Thyroid gland (tissue), 4 donors: ENCODE measurements at regions not wholly inside any gene's neighbourhood (a gene's known extent, or its start where the extent isn't known, plus 50 kb on each side); places are given as distances from the start of the nearest gene placed in this dataset.

Experiments used
- DNase-seq, 2 donors: peaks; one replicate each; pipeline ENCODE4 v3.0.0-alpha.2; 2019
- H3K27ac ChIP-seq, 3 donors: fragments of 200-600 bp; sonication (generic); 1 replicate in 2 of 3; 2 replicates in 1 of 3; pipeline ENCODE4 v1.5.1; 2016 to 2019; ENCODE audit warnings: mild to moderate bottlenecking in 1 of 3, moderate library complexity in 1 of 3
- H3K27me3 ChIP-seq: fragments of 200-600 bp; sonication (generic); one replicate; pipeline ENCODE4 v1.5.1; 2019
- H3K36me3 ChIP-seq, 2 donors: fragments of 200-600 bp; sonication (generic); one replicate each; pipeline ENCODE4 v1.5.1; 2016 to 2019
- H3K4me1 ChIP-seq, 2 donors: fragments of 200-600 bp; sonication (generic); one replicate each; pipeline ENCODE4 v1.5.1; 2017 to 2019
- H3K4me3 ChIP-seq, 3 donors: fragments of 200-600 bp; sonication (generic); replicated peaks in 1 of 3; 1 replicate in 2 of 3; 2 replicates in 1 of 3; pipeline ENCODE4 v1.5.1; 2016; ENCODE audit warnings: mild to moderate bottlenecking in 1 of 3
- H3K9me3 ChIP-seq: fragments of 200-600 bp; sonication (generic); one replicate; pipeline ENCODE4 v1.5.1; 2017
- POLR2A ChIP-seq, 2 donors: fragments of 450-650 bp; IDR thresholded peaks; one replicate each; pipeline ENCODE4 v1.6.1; 2017; ENCODE audit warnings: antibody characterized with exemption in 2 of 2, mild to moderate bottlenecking in 2 of 2, moderate library complexity in 1 of 2
- WGBS, 2 donors: methylation state at CpG; one replicate each; pipeline ENCODE4 v1.1.5; 2017; 5-methylcytosine and 5-hydroxymethylcytosine counted together
- intact Hi-C: fragments of 100-400 bp; cut with DNase I; formaldehyde crosslinking; loops from one replicate; pipeline ENCODE4 v1.15.1; 2023
- TF ChIP-seq, protein P1 (sequence below), 6 experiments: fragments of 200-600 bp in 3 of 6; fragments of 450-650 bp in 3 of 6; sonication (generic) in 3 of 6; IDR thresholded peaks; one replicate each; pipeline ENCODE4 v1.5.1; 2016 to 2019; ENCODE audit warnings: antibody characterized with exemption in 6 of 6, mild to moderate bottlenecking in 2 of 6, inconsistent platforms in 1 of 6, moderate library complexity in 1 of 6

DNA sequence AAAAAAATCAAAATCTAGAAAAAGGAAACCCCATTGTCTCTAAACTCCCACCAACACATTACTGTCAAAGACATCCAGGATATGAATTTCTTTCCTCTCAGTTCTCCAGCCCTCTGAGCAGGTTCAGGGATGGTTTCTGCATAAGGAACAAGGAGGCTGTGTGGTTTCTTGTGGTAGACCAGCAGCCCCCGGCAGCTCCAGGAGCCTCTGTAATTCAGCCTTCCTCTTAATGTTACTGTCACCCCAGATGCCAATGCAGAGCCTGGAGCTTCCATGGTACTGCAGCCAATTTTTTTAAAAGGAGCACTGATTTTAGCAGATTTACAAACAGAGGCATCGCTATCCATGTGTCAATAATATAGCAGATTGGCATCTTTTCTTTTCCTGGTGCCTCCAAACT, 100.6 kb upstream of the FAM216B start:
- no peak for DNase-seq
- Histone ChIP-seq H3K4me1 (no peaks in the 10 kb centered on the region), H3K4me3 (no peak overlapping the region), H3K27ac (no peak overlapping the region), H3K27me3 (no peaks in the 10 kb centered on the region), H3K9me3 (no peaks in the 10 kb centered on the region), H3K36me3 (no peaks in the 10 kb centered on the region)
- WGBS, 2 donors, result 46 to 75% methylated on average over 2 of the region's 2 CpGs
- intact Hi-C loops, result no loop called here
- TF ChIP-seq POLR2A (IDR thresholded peaks at IDR 0.05), result no peak
- TF ChIP-seq, protein P1, sequence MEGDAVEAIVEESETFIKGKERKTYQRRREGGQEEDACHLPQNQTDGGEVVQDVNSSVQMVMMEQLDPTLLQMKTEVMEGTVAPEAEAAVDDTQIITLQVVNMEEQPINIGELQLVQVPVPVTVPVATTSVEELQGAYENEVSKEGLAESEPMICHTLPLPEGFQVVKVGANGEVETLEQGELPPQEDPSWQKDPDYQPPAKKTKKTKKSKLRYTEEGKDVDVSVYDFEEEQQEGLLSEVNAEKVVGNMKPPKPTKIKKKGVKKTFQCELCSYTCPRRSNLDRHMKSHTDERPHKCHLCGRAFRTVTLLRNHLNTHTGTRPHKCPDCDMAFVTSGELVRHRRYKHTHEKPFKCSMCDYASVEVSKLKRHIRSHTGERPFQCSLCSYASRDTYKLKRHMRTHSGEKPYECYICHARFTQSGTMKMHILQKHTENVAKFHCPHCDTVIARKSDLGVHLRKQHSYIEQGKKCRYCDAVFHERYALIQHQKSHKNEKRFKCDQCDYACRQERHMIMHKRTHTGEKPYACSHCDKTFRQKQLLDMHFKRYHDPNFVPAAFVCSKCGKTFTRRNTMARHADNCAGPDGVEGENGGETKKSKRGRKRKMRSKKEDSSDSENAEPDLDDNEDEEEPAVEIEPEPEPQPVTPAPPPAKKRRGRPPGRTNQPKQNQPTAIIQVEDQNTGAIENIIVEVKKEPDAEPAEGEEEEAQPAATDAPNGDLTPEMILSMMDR (IDR thresholded peaks at IDR 0.05), result no peak

- 89 to 92% methylated on average over 4 of the region's 4 CpGs for WGBS, 2 donors
- intact Hi-C loops, result no loop called here
Observed at GRCh38 chr13:42681326-42682100, 99.9 kb upstream of the FAM216B start.

GRCh38 chr13:42684226-42684625, 97.2 kb upstream of the FAM216B start:
- Histone ChIP-seq H3K27me3 (no peaks in the 10 kb centered on the region), H3K27ac (no peak overlapping the region), H3K4me1 (no peaks in the 10 kb centered on the region), H3K4me3 (no peak overlapping the region), H3K9me3 (no peaks in the 10 kb centered on the region), H3K36me3 (no peaks in the 10 kb centered on the region)
- no peak for DNase-seq
- intact Hi-C loops, result no loop called here
- 49 to 73% methylated on average over 2 of the region's 2 CpGs for WGBS, 2 donors
- TF ChIP-seq, protein P1 (IDR thresholded peaks at IDR 0.05), result no peak
- no peak for TF ChIP-seq POLR2A (IDR thresholded peaks at IDR 0.05)

More at GRCh38 chr13:42681326-42682100, 99.9 kb upstream of the FAM216B start:
- no peaks in the 10 kb centered on the region for H3K9me3 ChIP-seq
- no peak overlapping the region for H3K27ac ChIP-seq
- DNase-seq, result no peak
- H3K4me3 ChIP-seq, result no peak overlapping the region
- H3K4me1 ChIP-seq, result no peaks in the 10 kb centered on the region
- no peaks in the 10 kb centered on the region for H3K27me3 ChIP-seq
- H3K36me3 ChIP-seq, result no peaks in the 10 kb centered on the region
- TF ChIP-seq, protein P1 (IDR thresholded peaks at IDR 0.05), result no peak
- no peak for TF ChIP-seq POLR2A (IDR thresholded peaks at IDR 0.05)

- intact Hi-C loops, result no loop called here
- TF ChIP-seq, protein P1 (IDR thresholded peaks at IDR 0.05), result no peak
- Histone ChIP-seq H3K9me3 (no peaks in the 10 kb centered on the region), H3K27me3 (no peaks in the 10 kb centered on the region), H3K4me3 (no peak overlapping the region), H3K4me1 (no peaks in the 10 kb centered on the region), H3K36me3 (no peaks in the 10 kb centered on the region), H3K27ac (no peak overlapping the region)
- no peak for DNase-seq
- 86 to 89% methylated on average over 4 of the region's 4 CpGs for WGBS, 2 donors
Observed at GRCh38 chr13:42685751-42686150, 95.6 kb upstream of the FAM216B start.

DNA sequence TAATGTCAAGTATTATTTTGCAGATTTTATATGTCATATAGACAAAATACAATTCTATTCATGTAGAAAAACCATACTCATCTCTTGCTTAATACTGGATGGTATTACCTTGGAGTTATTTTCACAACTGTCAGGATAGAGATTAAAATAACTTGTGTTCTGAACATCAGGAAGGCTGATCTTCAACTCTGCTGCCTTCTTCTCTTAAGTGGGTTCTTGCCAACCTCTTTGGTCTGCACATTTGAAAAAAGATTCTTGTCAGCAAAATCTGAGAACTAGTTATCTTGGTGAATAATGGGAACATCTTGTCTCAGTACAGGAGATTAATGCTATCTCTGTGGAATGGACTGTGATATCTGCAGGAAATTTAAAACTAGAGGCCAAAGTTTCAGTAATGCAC, 95.2 kb upstream of the FAM216B start:
- TF ChIP-seq, protein P1 (IDR thresholded peaks at IDR 0.05), result no peak
- TF ChIP-seq POLR2A (IDR thresholded peaks at IDR 0.05), result no peak
- intact Hi-C loops, result no loop called here
- no peaks in the 10 kb centered on the region for H3K4me1 ChIP-seq
- H3K9me3 ChIP-seq, result no peaks in the 10 kb centered on the region
- H3K4me3 ChIP-seq, result no peak overlapping the region
- H3K27me3 ChIP-seq, result no peaks in the 10 kb centered on the region
- no peak for DNase-seq
- H3K27ac ChIP-seq, result no peak overlapping the region
- H3K36me3 ChIP-seq, result no peaks in the 10 kb centered on the region
